ENCODE measurements at regions not wholly inside any gene's neighbourhood (a gene's known extent, or its start where the extent isn't known, plus 50 kb on each side); places are given as distances from the start of the nearest gene placed in this dataset.

DNA sequence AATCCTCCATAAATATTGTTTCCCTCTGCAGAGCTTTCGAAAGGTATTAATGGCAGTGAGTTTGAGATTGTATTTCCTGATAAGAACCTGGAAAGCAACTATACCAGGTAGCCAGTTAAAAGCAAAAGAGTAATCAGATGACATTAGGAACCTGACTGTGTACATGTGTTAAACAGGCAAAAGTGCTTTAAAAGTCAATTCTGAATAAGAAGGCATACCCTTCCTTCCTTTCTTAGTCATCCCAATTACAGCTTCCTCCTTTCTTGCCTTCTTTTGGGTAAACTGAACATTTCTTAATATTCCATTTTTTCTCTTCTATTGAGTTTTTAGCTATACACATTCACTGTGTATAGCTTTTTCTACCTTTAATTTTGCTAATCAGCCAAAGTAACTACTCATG lies 144.7 kb downstream of the ZNF281 start:
- TF ChIP-seq, protein P1, sequence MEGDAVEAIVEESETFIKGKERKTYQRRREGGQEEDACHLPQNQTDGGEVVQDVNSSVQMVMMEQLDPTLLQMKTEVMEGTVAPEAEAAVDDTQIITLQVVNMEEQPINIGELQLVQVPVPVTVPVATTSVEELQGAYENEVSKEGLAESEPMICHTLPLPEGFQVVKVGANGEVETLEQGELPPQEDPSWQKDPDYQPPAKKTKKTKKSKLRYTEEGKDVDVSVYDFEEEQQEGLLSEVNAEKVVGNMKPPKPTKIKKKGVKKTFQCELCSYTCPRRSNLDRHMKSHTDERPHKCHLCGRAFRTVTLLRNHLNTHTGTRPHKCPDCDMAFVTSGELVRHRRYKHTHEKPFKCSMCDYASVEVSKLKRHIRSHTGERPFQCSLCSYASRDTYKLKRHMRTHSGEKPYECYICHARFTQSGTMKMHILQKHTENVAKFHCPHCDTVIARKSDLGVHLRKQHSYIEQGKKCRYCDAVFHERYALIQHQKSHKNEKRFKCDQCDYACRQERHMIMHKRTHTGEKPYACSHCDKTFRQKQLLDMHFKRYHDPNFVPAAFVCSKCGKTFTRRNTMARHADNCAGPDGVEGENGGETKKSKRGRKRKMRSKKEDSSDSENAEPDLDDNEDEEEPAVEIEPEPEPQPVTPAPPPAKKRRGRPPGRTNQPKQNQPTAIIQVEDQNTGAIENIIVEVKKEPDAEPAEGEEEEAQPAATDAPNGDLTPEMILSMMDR (conservative IDR thresholded peaks at IDR 0.05 in 1 of 2, IDR thresholded peaks at IDR 0.05 in 1 of 2; ENCODE audit: extremely low read depth in 1 of 2, insufficient read depth in 1 of 2, low read depth in 1 of 2, low read length in 2 of 2) = no peak
- no peak for TF ChIP-seq EZH2 (IDR thresholded peaks at IDR 0.05; ENCODE audit: borderline replicate concordance, low read length)
